SK-N-MC (cell line): ENCODE measurements at regions not wholly inside any gene's neighbourhood (a gene's known extent, or its start where the extent isn't known, plus 50 kb on each side); places are given as distances from the start of the nearest gene placed in this dataset.

ENCODE experiments used
- DNase-seq: peaks from one replicate; pipeline ENCODE4 v3.0.0-alpha.2; 2011; ENCODE audit warnings: low read depth, low spot score
- H3K27ac ChIP-seq: fragments of 200-600 bp; sonication (generic); 2 replicates; pipeline ENCODE4 v1.5.1; 2016; ENCODE audit warnings: mixed run types
- H3K36me3 ChIP-seq: fragments of 200-600 bp; sonication (generic); 2 replicates; pipeline ENCODE4 v1.6.1; 2017; ENCODE audit warnings: antibody characterized with exemption, low read length, mixed read lengths; ENCODE audit not compliant: insufficient read depth
- H3K4me3 ChIP-seq: fragments of 200-600 bp; sonication (generic); 2 replicates; pipeline ENCODE4 v1.5.1; 2016
- H3K9ac ChIP-seq: fragments of 200-600 bp; sonication (generic); 2 replicates; pipeline ENCODE4 v1.8.0; 2017; ENCODE audit warnings: mixed run types, mixed read lengths; ENCODE audit not compliant: insufficient read length
- H3K9me3 ChIP-seq: fragments of 200-600 bp; sonication (generic); 2 replicates; pipeline ENCODE4 v1.6.1; 2017; ENCODE audit warnings: low read depth, mild to moderate bottlenecking, antibody characterized with exemption, low read length, moderate library complexity, mixed read lengths
- EZH2 ChIP-seq: fragments of 200-600 bp; sonication (generic); IDR thresholded peaks from one replicate; pipeline ENCODE4 v1.6.1; 2017; ENCODE audit warnings: antibody characterized with exemption
- FOXP2 ChIP-seq: optimal IDR thresholded peaks from 2 replicates; pipeline ENCODE3; 2011; ENCODE audit warnings: mild to moderate bottlenecking, moderate library complexity; ENCODE audit not compliant: insufficient read depth; ENCODE audit errors: extremely low read length, control extremely low read depth
- POLR2AphosphoS5 ChIP-seq: IDR thresholded peaks from 2 replicates; pipeline ENCODE4 v1.6.1; 2012; ENCODE audit warnings: mild to moderate bottlenecking, low read depth, low read length, borderline replicate concordance

DNA sequence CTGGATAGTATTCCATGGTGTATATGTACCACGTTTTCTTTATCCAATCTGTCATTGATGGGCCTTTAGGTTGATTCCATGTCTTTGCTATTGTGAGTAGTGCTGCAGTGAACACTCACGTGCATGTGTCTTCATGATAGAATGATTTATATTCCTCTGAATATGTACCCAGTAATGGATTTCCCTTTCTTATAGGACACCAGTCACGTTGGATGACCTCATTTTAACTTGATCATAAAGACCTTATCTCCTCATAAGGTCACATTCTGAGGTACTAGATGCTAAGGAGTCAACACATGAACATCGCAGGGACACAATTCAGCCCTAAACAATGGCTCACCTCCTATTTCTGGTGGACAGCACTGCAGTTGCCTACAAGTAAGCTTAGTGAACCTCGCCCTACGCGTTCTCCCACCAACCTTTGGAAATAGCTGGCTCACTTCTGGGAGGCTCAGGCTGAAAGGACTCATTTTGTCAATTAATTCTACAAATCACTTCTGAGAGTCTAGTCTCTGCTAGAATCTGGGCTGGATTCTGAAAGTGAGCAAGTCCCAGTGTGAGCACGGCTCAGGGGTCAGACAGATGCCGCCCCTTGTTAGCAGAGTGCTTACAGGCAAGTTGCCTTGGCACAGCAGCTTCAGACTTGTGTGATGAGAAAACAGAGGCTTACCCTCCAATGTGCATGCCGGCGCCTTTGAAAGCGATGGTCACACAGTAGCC, 183.8 kb upstream of the GSC start:
- Histone ChIP-seq H3K27ac (no peak overlapping the region), H3K9ac (no peak overlapping the region), H3K36me3 (no peaks in the 10 kb centered on the region), H3K4me3 (no peak overlapping the region), H3K9me3 (no peaks in the 10 kb centered on the region)
- no peak for DNase-seq
- TF ChIP-seq POLR2AphosphoS5 (no peak), EZH2 (no peak), FOXP2 (no peak)

GRCh38 chr14:94952097-94952496, 182.2 kb upstream of the GSC start:
- H3K9ac ChIP-seq: no peak overlapping the region
- H3K4me3 ChIP-seq: no peak overlapping the region
- TF ChIP-seq FOXP2 (no peak), POLR2AphosphoS5 (no peak)
- no peak overlapping the region for H3K27ac ChIP-seq
- no peaks in the 10 kb centered on the region for H3K9me3 ChIP-seq
- no peak for DNase-seq
- no peaks in the 10 kb centered on the region for H3K36me3 ChIP-seq

GRCh38 chr14:94946244-94946643, 176.3 kb upstream of the GSC start:
- Histone ChIP-seq H3K9me3 (no peaks in the 10 kb centered on the region), H3K4me3 (no peak overlapping the region), H3K36me3 (no peaks in the 10 kb centered on the region), H3K9ac (no peak overlapping the region), H3K27ac (no peak overlapping the region)
- TF ChIP-seq EZH2: no peak
- TF ChIP-seq FOXP2: no peak
- TF ChIP-seq POLR2AphosphoS5: no peak
- DNase-seq: no peak

GRCh38 chr14:94945615-94946014, 175.7 kb upstream of the GSC start:
- H3K9ac ChIP-seq: no peak overlapping the region
- no peaks in the 10 kb centered on the region for H3K9me3 ChIP-seq
- TF ChIP-seq EZH2 (no peak), FOXP2 (no peak), POLR2AphosphoS5 (no peak)
- no peak for DNase-seq
- H3K27ac ChIP-seq: no peak overlapping the region
- H3K36me3 ChIP-seq: no peaks in the 10 kb centered on the region
- H3K4me3 ChIP-seq: no peak overlapping the region

DNA sequence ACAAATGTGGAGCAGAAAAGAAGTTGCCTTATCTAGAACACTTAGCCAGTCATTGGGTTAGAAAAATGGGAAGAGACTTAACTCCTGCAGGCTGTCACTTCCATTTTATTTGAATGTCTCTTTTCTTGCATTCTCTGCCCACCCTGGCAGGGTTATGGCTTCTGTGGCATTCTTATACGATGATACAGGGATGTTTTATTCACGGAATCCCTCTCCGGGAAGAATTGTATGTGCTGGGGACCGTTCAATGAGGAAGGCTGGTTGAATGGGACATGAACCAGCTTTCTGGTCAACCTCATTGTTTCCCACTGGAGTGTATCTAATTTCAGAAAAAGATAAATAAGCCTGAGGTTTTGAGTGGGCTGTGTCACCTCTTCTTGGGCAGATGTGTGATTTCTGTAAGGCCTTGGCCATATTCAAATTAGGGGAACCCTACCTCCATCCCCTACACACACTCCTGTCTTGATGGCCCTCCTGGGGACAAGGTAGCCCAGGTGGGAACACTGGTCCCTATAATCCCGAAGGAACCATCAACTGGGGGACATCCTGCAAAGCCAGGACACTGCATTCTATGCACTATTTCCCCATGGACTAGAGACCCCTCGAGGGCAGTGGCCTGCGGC, 174.8 kb upstream of the GSC start:
- TF ChIP-seq EZH2: no peak
- no peak for TF ChIP-seq POLR2AphosphoS5
- TF ChIP-seq FOXP2: no peak
- Histone ChIP-seq H3K27ac (no peak overlapping the region), H3K36me3 (no peaks in the 10 kb centered on the region), H3K9me3 (no peaks in the 10 kb centered on the region), H3K9ac (no peak overlapping the region), H3K4me3 (no peak overlapping the region)
- DNase-seq: no peak

- Histone ChIP-seq H3K27ac (no peak overlapping the region), H3K9me3 (no peaks in the 10 kb centered on the region), H3K36me3 (no peaks in the 10 kb centered on the region), H3K4me3 (no peak overlapping the region), H3K9ac (no peak overlapping the region)
- TF ChIP-seq FOXP2 (no peak), EZH2 (no peak), POLR2AphosphoS5 (no peak)
- no peak for DNase-seq
Measured at GRCh38 chr14:94942601-94943000, 172.7 kb upstream of the GSC start.

GRCh38 chr14:94941311-94941710, 171.4 kb upstream of the GSC start:
- Histone ChIP-seq H3K36me3 (no peaks in the 10 kb centered on the region), H3K9ac (no peak overlapping the region), H3K27ac (no peak overlapping the region), H3K4me3 (no peak overlapping the region), H3K9me3 (no peaks in the 10 kb centered on the region)
- no peak for DNase-seq
- TF ChIP-seq FOXP2 (no peak), EZH2 (no peak), POLR2AphosphoS5 (no peak)

- TF ChIP-seq EZH2 (no peak), FOXP2 (no peak), POLR2AphosphoS5 (no peak)
- Histone ChIP-seq H3K27ac (no peak overlapping the region), H3K36me3 (no peaks in the 10 kb centered on the region), H3K9ac (no peak overlapping the region), H3K4me3 (no peak overlapping the region), H3K9me3 (no peaks in the 10 kb centered on the region)
- no peak for DNase-seq
Measured at GRCh38 chr14:94940263-94940993, 170.5 kb upstream of the GSC start.
